ENCODE measurements at regions not wholly inside any gene's neighbourhood (a gene's known extent, or its start where the extent isn't known, plus 50 kb on each side); places are given as distances from the start of the nearest gene placed in this dataset.

GRCh38 chr21:23951251-23951650 lies 1656.0 kb downstream of the MRPL39 start:
- Histone ChIP-seq H3K18ac (ENCODE audit: low read depth in 1 of 2, low read length in 2 of 2) (no peak overlapping the region), H3K14ac (ENCODE audit: low read length in 2 of 2) (no peak overlapping the region), H2BK12ac (ENCODE audit: low read length in 2 of 2) (no peak overlapping the region), H3K27ac (ENCODE audit: low read length, poor library complexity, severe bottlenecking) (no peak overlapping the region), H3K4me1 (ENCODE audit: control insufficient read depth, insufficient read depth, low read depth, low read length) (no peaks in the 10 kb centered on the region), H3K4me3 (ENCODE audit: insufficient read depth in 1 of 2, low read depth in 1 of 2, low read length in 2 of 2) (no peak overlapping the region), H3K4ac (ENCODE audit: low read depth in 1 of 2, low read length in 2 of 2) (no peak overlapping the region), H3K27me3 (ENCODE audit: control insufficient read depth in 1 of 2, insufficient read depth in 1 of 2, low read length in 2 of 2) (no peaks in the 10 kb centered on the region), H2BK15ac (ENCODE audit: low read depth, poor library complexity, severe bottlenecking) (no peak overlapping the region), H3K4me2 (ENCODE audit: low read length, poor library complexity, severe bottlenecking) (no peak overlapping the region), H2AFZ (ENCODE audit: low read depth, low read length) (no peak overlapping the region), H3K9me3 (ENCODE audit: control insufficient read depth, low read length) (no peaks in the 10 kb centered on the region), H3K9ac (ENCODE audit: low read length) (no peak overlapping the region), H2BK120ac (ENCODE audit: low read depth, low read length) (no peak overlapping the region), H3K79me1 (replicated peaks; ENCODE audit: low read length, poor library complexity, severe bottlenecking) (no peaks in the 10 kb centered on the region), H3K36me3 (ENCODE audit: control insufficient read depth in 1 of 2, insufficient read depth in 2 of 2, low read depth in 1 of 2, low read length in 2 of 2) (no peaks in the 10 kb centered on the region), H4K91ac (ENCODE audit: low read length) (no peak overlapping the region), H3K23ac (ENCODE audit: low read length in 2 of 2) (no peak overlapping the region), H4K8ac (ENCODE audit: low read length) (no peak overlapping the region), H2BK5ac (ENCODE audit: low read depth, low read length, poor library complexity, severe bottlenecking) (no peak overlapping the region), H2AK5ac (ENCODE audit: low read length, severe bottlenecking) (no peak overlapping the region)
- DNase-seq = no peak

DNA sequence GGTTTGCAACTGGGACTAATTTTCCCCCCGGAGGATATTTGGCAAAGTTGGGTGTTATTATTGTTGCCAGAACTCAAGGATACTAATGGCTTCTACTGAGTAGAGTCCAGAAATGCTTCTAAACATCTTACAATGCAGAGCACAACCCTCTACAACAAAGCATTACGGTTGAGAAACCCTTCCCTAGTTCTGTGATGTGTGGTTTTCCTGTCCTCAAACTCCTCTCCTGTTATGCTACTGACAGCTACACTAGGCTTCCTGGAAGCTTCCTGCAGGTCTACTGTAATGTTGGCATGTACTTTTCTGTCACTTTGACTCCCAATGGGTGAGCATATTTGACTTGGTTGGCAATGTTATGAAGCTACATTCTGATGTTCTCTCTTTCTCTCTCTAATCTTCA lies 1656.9 kb downstream of the MRPL39 start:
- Histone ChIP-seq H2BK5ac (ENCODE audit: low read depth, low read length, poor library complexity, severe bottlenecking) (no peak overlapping the region), H3K27ac (ENCODE audit: low read length, poor library complexity, severe bottlenecking) (no peak overlapping the region), H3K79me1 (replicated peaks; ENCODE audit: low read length, poor library complexity, severe bottlenecking) (no peaks in the 10 kb centered on the region), H2BK12ac (ENCODE audit: low read length in 2 of 2) (no peak overlapping the region), H3K27me3 (ENCODE audit: control insufficient read depth in 1 of 2, insufficient read depth in 1 of 2, low read length in 2 of 2) (no peaks in the 10 kb centered on the region), H2AK5ac (ENCODE audit: low read length, severe bottlenecking) (no peak overlapping the region), H2AFZ (ENCODE audit: low read depth, low read length) (no peak overlapping the region), H3K36me3 (ENCODE audit: control insufficient read depth in 1 of 2, insufficient read depth in 2 of 2, low read depth in 1 of 2, low read length in 2 of 2) (no peaks in the 10 kb centered on the region), H3K14ac (ENCODE audit: low read length in 2 of 2) (no peak overlapping the region), H3K4me1 (ENCODE audit: control insufficient read depth, insufficient read depth, low read depth, low read length) (no peaks in the 10 kb centered on the region), H4K91ac (ENCODE audit: low read length) (no peak overlapping the region), H3K9ac (ENCODE audit: low read length) (no peak overlapping the region), H2BK15ac (ENCODE audit: low read depth, poor library complexity, severe bottlenecking) (no peak overlapping the region), H3K4me3 (ENCODE audit: insufficient read depth in 1 of 2, low read depth in 1 of 2, low read length in 2 of 2) (no peak overlapping the region), H4K8ac (ENCODE audit: low read length) (no peak overlapping the region), H3K18ac (ENCODE audit: low read depth in 1 of 2, low read length in 2 of 2) (no peak overlapping the region), H3K4ac (ENCODE audit: low read depth in 1 of 2, low read length in 2 of 2) (no peak overlapping the region), H3K9me3 (ENCODE audit: control insufficient read depth, low read length) (no peaks in the 10 kb centered on the region), H3K4me2 (ENCODE audit: low read length, poor library complexity, severe bottlenecking) (no peak overlapping the region), H3K23ac (ENCODE audit: low read length in 2 of 2) (no peak overlapping the region), H2BK120ac (ENCODE audit: low read depth, low read length) (no peak overlapping the region)
- WGBS = 50% methylated on average over 1 of the region's 2 CpGs
- DNase-seq = no peak

GRCh38 chr21:23949493-23949892 lies 1657.8 kb downstream of the MRPL39 start:
- no peak overlapping the region for H3K9ac ChIP-seq (ENCODE audit: low read length)
- H3K79me1 ChIP-seq (replicated peaks; ENCODE audit: low read length, poor library complexity, severe bottlenecking) = no peaks in the 10 kb centered on the region
- H4K8ac ChIP-seq (ENCODE audit: low read length) = no peak overlapping the region
- no peak overlapping the region for H2BK15ac ChIP-seq (ENCODE audit: low read depth, poor library complexity, severe bottlenecking)
- H2AK5ac ChIP-seq (ENCODE audit: low read length, severe bottlenecking) = no peak overlapping the region
- no peak overlapping the region for H2BK120ac ChIP-seq (ENCODE audit: low read depth, low read length)
- H2BK5ac ChIP-seq (ENCODE audit: low read depth, low read length, poor library complexity, severe bottlenecking) = no peak overlapping the region
- H3K4me1 ChIP-seq (ENCODE audit: control insufficient read depth, insufficient read depth, low read depth, low read length) = no peaks in the 10 kb centered on the region
- H2BK12ac ChIP-seq (ENCODE audit: low read length in 2 of 2) = no peak overlapping the region
- no peak overlapping the region for H2AFZ ChIP-seq (ENCODE audit: low read depth, low read length)
- H3K4ac ChIP-seq (ENCODE audit: low read depth in 1 of 2, low read length in 2 of 2) = no peak overlapping the region
- H3K14ac ChIP-seq (ENCODE audit: low read length in 2 of 2) = no peak overlapping the region
- no peaks in the 10 kb centered on the region for H3K9me3 ChIP-seq (ENCODE audit: control insufficient read depth, low read length)
- no peak overlapping the region for H3K27ac ChIP-seq (ENCODE audit: low read length, poor library complexity, severe bottlenecking)
- H3K36me3 ChIP-seq (ENCODE audit: control insufficient read depth in 1 of 2, insufficient read depth in 2 of 2, low read depth in 1 of 2, low read length in 2 of 2) = no peaks in the 10 kb centered on the region
- H3K23ac ChIP-seq (ENCODE audit: low read length in 2 of 2) = no peak overlapping the region
- H3K27me3 ChIP-seq (ENCODE audit: control insufficient read depth in 1 of 2, insufficient read depth in 1 of 2, low read length in 2 of 2) = no peaks in the 10 kb centered on the region
- no peak overlapping the region for H3K4me3 ChIP-seq (ENCODE audit: insufficient read depth in 1 of 2, low read depth in 1 of 2, low read length in 2 of 2)
- DNase-seq = no peak
- H3K4me2 ChIP-seq (ENCODE audit: low read length, poor library complexity, severe bottlenecking) = no peak overlapping the region
- no peak overlapping the region for H4K91ac ChIP-seq (ENCODE audit: low read length)
- H3K18ac ChIP-seq (ENCODE audit: low read depth in 1 of 2, low read length in 2 of 2) = no peak overlapping the region
- WGBS = 94% methylated on average over 2 of the region's 2 CpGs

GRCh38 chr21:23939369-23940065 lies 1667.8 kb downstream of the MRPL39 start:
- Histone ChIP-seq H2BK15ac (ENCODE audit: low read depth, poor library complexity, severe bottlenecking) (no peak overlapping the region), H3K36me3 (ENCODE audit: control insufficient read depth in 1 of 2, insufficient read depth in 2 of 2, low read depth in 1 of 2, low read length in 2 of 2) (no peaks in the 10 kb centered on the region), H3K18ac (ENCODE audit: low read depth in 1 of 2, low read length in 2 of 2) (no peak overlapping the region), H2AFZ (ENCODE audit: low read depth, low read length) (no peak overlapping the region), H3K4me1 (ENCODE audit: control insufficient read depth, insufficient read depth, low read depth, low read length) (no peaks in the 10 kb centered on the region), H2BK12ac (ENCODE audit: low read length in 2 of 2) (no peak overlapping the region), H2AK5ac (ENCODE audit: low read length, severe bottlenecking) (no peak overlapping the region), H3K9me3 (ENCODE audit: control insufficient read depth, low read length) (no peaks in the 10 kb centered on the region), H3K23ac (ENCODE audit: low read length in 2 of 2) (no peak overlapping the region), H4K8ac (ENCODE audit: low read length) (no peak overlapping the region), H3K27me3 (ENCODE audit: control insufficient read depth in 1 of 2, insufficient read depth in 1 of 2, low read length in 2 of 2) (no peaks in the 10 kb centered on the region), H3K4me2 (ENCODE audit: low read length, poor library complexity, severe bottlenecking) (no peak overlapping the region), H3K9ac (ENCODE audit: low read length) (no peak overlapping the region), H3K4ac (ENCODE audit: low read depth in 1 of 2, low read length in 2 of 2) (no peak overlapping the region), H3K4me3 (ENCODE audit: insufficient read depth in 1 of 2, low read depth in 1 of 2, low read length in 2 of 2) (no peak overlapping the region), H3K14ac (ENCODE audit: low read length in 2 of 2) (no peak overlapping the region), H3K27ac (ENCODE audit: low read length, poor library complexity, severe bottlenecking) (no peak overlapping the region), H2BK5ac (ENCODE audit: low read depth, low read length, poor library complexity, severe bottlenecking) (no peak overlapping the region), H2BK120ac (ENCODE audit: low read depth, low read length) (no peak overlapping the region), H3K79me1 (replicated peaks; ENCODE audit: low read length, poor library complexity, severe bottlenecking) (no peaks in the 10 kb centered on the region), H4K91ac (ENCODE audit: low read length) (no peak overlapping the region)
- 95% methylated on average over 2 of the region's 3 CpGs for WGBS
- DNase-seq = no peak

Measured in mesenchymal stem cell (in vitro differentiated cells and primary cell).